Caco-2 (cell line): ENCODE measurements at regions not wholly inside any gene's neighbourhood (a gene's known extent, or its start where the extent isn't known, plus 50 kb on each side); places are given as distances from the start of the nearest gene placed in this dataset.

Experiments used
- BruUV-seq: library from RNA; stranded (reverse); fragments of 400-500 nt; replicated peaks from 2 replicates; lab custom pipeline; 2021; lab: Mats Ljungman, UMichigan
- CTCF ChIA-PET: fragments of 300-600 bp; sonication (Branson Sonifier 250); formaldehyde crosslinking; loops from one replicate; lab custom pipeline; 2022; ENCODE audit warnings: antibody characterized with exemption; lab: Charles Lee
- POLR2A ChIA-PET: fragments of 300-600 bp; sonication (Branson Sonifier 250); formaldehyde crosslinking; loops from one replicate; lab custom pipeline; 2022; ENCODE audit warnings: antibody characterized with exemption; lab: Charles Lee
- DNase-seq, 2 experiments: peaks; one replicate each; pipeline versions ENCODE4 v3.0.0 to v3.0.0-alpha.2; 2020 to 2022
- H3K27me3 ChIP-seq: replicated peaks from 2 replicates; pipeline ENCODE4 v1.6.0; 2011; ENCODE audit warnings: low read length; ENCODE audit not compliant: control insufficient read depth, insufficient read depth
- H3K36me3 ChIP-seq: 2 replicates; pipeline ENCODE4 v1.5.1; 2011; ENCODE audit warnings: low read length; ENCODE audit not compliant: control insufficient read depth, insufficient read depth
- H3K4me1 ChIP-seq: fragments of 250-450 bp; sonication (Bioruptor Pico); 2 replicates; pipeline ENCODE4 v1.5.1; 2020; ENCODE audit warnings: mild to moderate bottlenecking
- H3K4me3 ChIP-seq: 2 replicates; pipeline ENCODE4 v1.5.1; 2011; ENCODE audit warnings: low read depth, mild to moderate bottlenecking, control low read depth, low read length
- H3K9me3 ChIP-seq: fragments of 250-450 bp; sonication (Bioruptor Pico); 2 replicates; pipeline ENCODE4 v1.5.1; 2020; ENCODE audit warnings: mild to moderate bottlenecking, moderate library complexity
- H3K27ac Mint-ChIP-seq: one replicate; pipeline ENCODE4 v1.8.0; 2022; ENCODE audit warnings: mixed read lengths; ENCODE audit not compliant: unreplicated experiment
- H3K27me3 Mint-ChIP-seq: one replicate; pipeline ENCODE4 v1.8.0; 2022; ENCODE audit warnings: mixed read lengths; ENCODE audit not compliant: insufficient read depth, unreplicated experiment
- H3K36me3 Mint-ChIP-seq: one replicate; pipeline ENCODE4 v1.8.0; 2022; ENCODE audit warnings: mild to moderate bottlenecking, mixed read lengths; ENCODE audit not compliant: insufficient read depth, unreplicated experiment
- H3K4me1 Mint-ChIP-seq: one replicate; pipeline ENCODE4 v1.8.0; 2022; ENCODE audit warnings: low read depth, mixed read lengths; ENCODE audit not compliant: unreplicated experiment
- H3K4me3 Mint-ChIP-seq: one replicate; pipeline ENCODE4 v1.8.0; 2022; ENCODE audit warnings: mild to moderate bottlenecking, moderate library complexity, mixed read lengths; ENCODE audit not compliant: unreplicated experiment
- H3K9me3 Mint-ChIP-seq: one replicate; pipeline ENCODE4 v1.8.0; 2022; ENCODE audit warnings: mixed read lengths; ENCODE audit not compliant: unreplicated experiment
- CTCF ChIP-seq, 2 experiments: fragments of 200-600 bp in 1 of 2; IDR thresholded peaks; 1 replicate in 1 of 2; 2 replicates in 1 of 2; pipeline versions ENCODE4 v1.5.1 to v1.8.0; 2011 to 2022; ENCODE audit warnings: antibody characterized with exemption in 1 of 2, control low read depth in 1 of 2, inconsistent platforms in 1 of 2, low read depth in 1 of 2, low read length in 1 of 2, mild to moderate bottlenecking in 1 of 2, moderate library complexity in 1 of 2; ENCODE audit not compliant: insufficient read depth in 1 of 2, severe bottlenecking in 1 of 2, unreplicated experiment in 1 of 2
- intact Hi-C: fragments of 100-400 bp; cut with micrococcal nuclease; formaldehyde crosslinking; loops from one replicate; pipeline ENCODE4 v1.10.0; 2022; ENCODE audit not compliant: unreplicated experiment

- ChIA-PET CTCF (interaction anchor here (0.8 kb wide), 1 partner anchor 881 kb away, joined by 3 read pairs; no protein-coding TSS in a partner anchor), POLR2A (no interaction called here)
- Mint-ChIP-seq H3K4me1 (no peaks in the 10 kb centered on the region), H3K4me3 (no peak overlapping the region), H3K27ac (no peak overlapping the region), H3K27me3 (no peaks in the 10 kb centered on the region), H3K9me3 (no peaks in the 10 kb centered on the region), H3K36me3 (no peaks in the 10 kb centered on the region)
- Histone ChIP-seq H3K27me3 (no peaks in the 10 kb centered on the region), H3K9me3 (no peaks in the 10 kb centered on the region), H3K4me1 (no peaks in the 10 kb centered on the region), H3K36me3 (no peaks in the 10 kb centered on the region), H3K4me3 (no peak overlapping the region)
- intact Hi-C loops, result no loop called here
- no peak for DNase-seq
- no peak for TF ChIP-seq CTCF (IDR thresholded peaks at IDR 0.05; ENCODE audit: insufficient read depth in 1 of 2, low read depth in 1 of 2, low read length in 1 of 2, severe bottlenecking in 1 of 2, unreplicated experiment in 1 of 2)
- no TSS peak for BruUV-seq
These were observed 165.5 kb downstream of the SYK start for GRCh38 chr9:90967145-90967538.

- POLR2A ChIA-PET, result no interaction called here
- Mint-ChIP-seq H3K27me3 (no peaks in the 10 kb centered on the region), H3K4me1 (no peaks in the 10 kb centered on the region), H3K36me3 (no peaks in the 10 kb centered on the region), H3K27ac (no peak overlapping the region), H3K4me3 (no peak overlapping the region), H3K9me3 (no peaks in the 10 kb centered on the region)
- intact Hi-C loops, result no loop called here
- CTCF ChIA-PET, result no interaction called here
- Histone ChIP-seq H3K4me1 (no peaks in the 10 kb centered on the region), H3K27me3 (no peaks in the 10 kb centered on the region), H3K9me3 (no peaks in the 10 kb centered on the region), H3K4me3 (no peak overlapping the region), H3K36me3 (no peaks in the 10 kb centered on the region)
- TF ChIP-seq CTCF (IDR thresholded peaks at IDR 0.05; ENCODE audit: insufficient read depth in 1 of 2, low read depth in 1 of 2, low read length in 1 of 2, severe bottlenecking in 1 of 2, unreplicated experiment in 1 of 2), result no peak
- no TSS peak for BruUV-seq
- DNase-seq, result no peak
These were observed 167.5 kb downstream of the SYK start for GRCh38 chr9:90969021-90969675.

- no peaks in the 10 kb centered on the region for H3K4me1 ChIP-seq
- CTCF ChIA-PET, result no interaction called here
- no peaks in the 10 kb centered on the region for H3K36me3 ChIP-seq
- POLR2A ChIA-PET, result no interaction called here
- H3K27me3 ChIP-seq, result no peaks in the 10 kb centered on the region
- no peak for DNase-seq
- Mint-ChIP-seq H3K4me3 (no peak overlapping the region), H3K36me3 (no peaks in the 10 kb centered on the region), H3K27me3 (no peaks in the 10 kb centered on the region), H3K4me1 (no peaks in the 10 kb centered on the region), H3K27ac (no peak overlapping the region), H3K9me3 (no peaks in the 10 kb centered on the region)
- H3K4me3 ChIP-seq, result no peak overlapping the region
- TF ChIP-seq CTCF (IDR thresholded peaks at IDR 0.05; ENCODE audit: insufficient read depth in 1 of 2, low read depth in 1 of 2, low read length in 1 of 2, severe bottlenecking in 1 of 2, unreplicated experiment in 1 of 2), result no peak
- BruUV-seq, result no TSS peak
- intact Hi-C loops, result no loop called here
- H3K9me3 ChIP-seq, result no peaks in the 10 kb centered on the region
These were observed 169.0 kb downstream of the SYK start for GRCh38 chr9:90970608-90971007.
